Glutamatergic neuron (in vitro differentiated cells): ENCODE measurements at regions not wholly inside any gene's neighbourhood (a gene's known extent, or its start where the extent isn't known, plus 50 kb on each side); places are given as distances from the start of the nearest gene placed in this dataset.

Experiments used
- DNase-seq: peaks from one replicate; pipeline ENCODE4 v3.0.0; 2022
- H3K27ac Mint-ChIP-seq: one replicate; pipeline ENCODE4 v1.8.0; 2020; ENCODE audit warnings: mild to moderate bottlenecking, mixed read lengths, inconsistent platforms; ENCODE audit not compliant: unreplicated experiment
- H3K27me3 Mint-ChIP-seq: one replicate; pipeline ENCODE4 v1.8.0; 2020; ENCODE audit warnings: mild to moderate bottlenecking, moderate library complexity, mixed read lengths, inconsistent platforms; ENCODE audit not compliant: unreplicated experiment
- H3K36me3 Mint-ChIP-seq: one replicate; pipeline ENCODE4 v1.8.0; 2020; ENCODE audit warnings: mild to moderate bottlenecking, mixed read lengths, inconsistent platforms; ENCODE audit not compliant: unreplicated experiment
- H3K4me1 Mint-ChIP-seq: one replicate; pipeline ENCODE4 v1.8.0; 2020; ENCODE audit warnings: mild to moderate bottlenecking, low read depth, mixed read lengths, inconsistent platforms; ENCODE audit not compliant: unreplicated experiment
- H3K4me3 Mint-ChIP-seq: one replicate; pipeline ENCODE4 v1.8.0; 2020; ENCODE audit warnings: mild to moderate bottlenecking, mixed read lengths, inconsistent platforms; ENCODE audit not compliant: unreplicated experiment
- H3K9me3 Mint-ChIP-seq: one replicate; pipeline ENCODE4 v1.8.0; 2020; ENCODE audit warnings: mild to moderate bottlenecking, moderate library complexity, mixed read lengths, inconsistent platforms; ENCODE audit not compliant: unreplicated experiment
- TF ChIP-seq, protein P1 (sequence below): fragments of 200-600 bp; sonication (generic); IDR thresholded peaks from one replicate; pipeline ENCODE4 v1.5.0; 2021; ENCODE audit not compliant: partially characterized antibody, unreplicated experiment

GRCh38 chr2:172680436-172681068, 55.1 kb upstream of the RAPGEF4 start:
- TF ChIP-seq, protein P1, sequence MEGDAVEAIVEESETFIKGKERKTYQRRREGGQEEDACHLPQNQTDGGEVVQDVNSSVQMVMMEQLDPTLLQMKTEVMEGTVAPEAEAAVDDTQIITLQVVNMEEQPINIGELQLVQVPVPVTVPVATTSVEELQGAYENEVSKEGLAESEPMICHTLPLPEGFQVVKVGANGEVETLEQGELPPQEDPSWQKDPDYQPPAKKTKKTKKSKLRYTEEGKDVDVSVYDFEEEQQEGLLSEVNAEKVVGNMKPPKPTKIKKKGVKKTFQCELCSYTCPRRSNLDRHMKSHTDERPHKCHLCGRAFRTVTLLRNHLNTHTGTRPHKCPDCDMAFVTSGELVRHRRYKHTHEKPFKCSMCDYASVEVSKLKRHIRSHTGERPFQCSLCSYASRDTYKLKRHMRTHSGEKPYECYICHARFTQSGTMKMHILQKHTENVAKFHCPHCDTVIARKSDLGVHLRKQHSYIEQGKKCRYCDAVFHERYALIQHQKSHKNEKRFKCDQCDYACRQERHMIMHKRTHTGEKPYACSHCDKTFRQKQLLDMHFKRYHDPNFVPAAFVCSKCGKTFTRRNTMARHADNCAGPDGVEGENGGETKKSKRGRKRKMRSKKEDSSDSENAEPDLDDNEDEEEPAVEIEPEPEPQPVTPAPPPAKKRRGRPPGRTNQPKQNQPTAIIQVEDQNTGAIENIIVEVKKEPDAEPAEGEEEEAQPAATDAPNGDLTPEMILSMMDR, result no peak
- DNase-seq, result no peak
- Mint-ChIP-seq H3K4me3 (no peak overlapping the region), H3K4me1 (no peaks in the 10 kb centered on the region), H3K27me3 (peaks cover 2% of the 10 kb centered on the region), H3K9me3 (peaks cover 2% of the 10 kb centered on the region), H3K36me3 (peaks cover 13% of the 10 kb centered on the region), H3K27ac (no peak overlapping the region)

- no peaks in the 10 kb centered on the region for H3K4me1 Mint-ChIP-seq
- peaks cover 2% of the 10 kb centered on the region for H3K27me3 Mint-ChIP-seq
- TF ChIP-seq, protein P1, result no peak
- H3K27ac Mint-ChIP-seq, result no peak overlapping the region
- peaks cover 6% of the 10 kb centered on the region for H3K9me3 Mint-ChIP-seq
- DNase-seq, result no peak
- H3K4me3 Mint-ChIP-seq, result no peak overlapping the region
- peaks cover 16% of the 10 kb centered on the region for H3K36me3 Mint-ChIP-seq
Measured at GRCh38 chr2:172685467-172685866, 50.2 kb upstream of the RAPGEF4 start.
